Parathyroid adenoma (tissue), 2 donors: ENCODE measurements at regions not wholly inside any gene's neighbourhood (a gene's known extent, or its start where the extent isn't known, plus 50 kb on each side); places are given as distances from the start of the nearest gene placed in this dataset.
A peak's percentile ranks its signal among the peaks of the same experiment; 100 is the strongest.

Source experiments
- H2AFZ ChIP-seq: fragments of 300-600 bp; sonication (generic); one replicate; pipeline ENCODE4 v1.7.0; 2017; ENCODE audit warnings: antibody characterized with exemption, mild to moderate bottlenecking
- H3K27ac ChIP-seq: fragments of 300-600 bp; sonication (generic); one replicate; pipeline ENCODE4 v1.7.0; 2017
- H3K27me3 ChIP-seq: fragments of 300-600 bp; sonication (generic); one replicate; pipeline ENCODE4 v1.7.0; 2017; ENCODE audit warnings: low read length; ENCODE audit not compliant: control insufficient read depth, insufficient read depth
- H3K36me3 ChIP-seq: fragments of 300-600 bp; sonication (generic); one replicate; pipeline ENCODE4 v1.7.0; 2017; ENCODE audit warnings: low read length; ENCODE audit not compliant: control insufficient read depth, insufficient read depth
- H3K4me1 ChIP-seq: fragments of 300-600 bp; sonication (generic); one replicate; pipeline ENCODE4 v1.7.0; 2017; ENCODE audit warnings: control low read depth
- H3K4me2 ChIP-seq: fragments of 300-600 bp; sonication (generic); one replicate; pipeline ENCODE4 v1.7.0; 2017; ENCODE audit warnings: low read length
- H3K4me3 ChIP-seq: fragments of 300-600 bp; sonication (generic); one replicate; pipeline ENCODE4 v1.7.0; 2017; ENCODE audit warnings: low read depth, low read length
- H3K79me2 ChIP-seq: fragments of 300-600 bp; sonication (generic); one replicate; pipeline ENCODE4 v1.7.0; 2017; ENCODE audit warnings: control low read depth
- H3K9ac ChIP-seq: fragments of 300-600 bp; sonication (generic); one replicate; pipeline ENCODE4 v1.7.0; 2017; ENCODE audit warnings: mild to moderate bottlenecking
- H3K9me3 ChIP-seq: fragments of 300-600 bp; sonication (generic); one replicate; pipeline ENCODE4 v1.7.0; 2017; ENCODE audit warnings: low read length; ENCODE audit not compliant: control insufficient read depth
- TF ChIP-seq, protein P1 (sequence below): fragments of 300-600 bp; sonication (generic); IDR thresholded peaks from one replicate; pipeline ENCODE4 v1.7.0; 2017; ENCODE audit warnings: antibody characterized with exemption, mild to moderate bottlenecking
- donor health status: primary hyperparathyroidism.

DNA sequence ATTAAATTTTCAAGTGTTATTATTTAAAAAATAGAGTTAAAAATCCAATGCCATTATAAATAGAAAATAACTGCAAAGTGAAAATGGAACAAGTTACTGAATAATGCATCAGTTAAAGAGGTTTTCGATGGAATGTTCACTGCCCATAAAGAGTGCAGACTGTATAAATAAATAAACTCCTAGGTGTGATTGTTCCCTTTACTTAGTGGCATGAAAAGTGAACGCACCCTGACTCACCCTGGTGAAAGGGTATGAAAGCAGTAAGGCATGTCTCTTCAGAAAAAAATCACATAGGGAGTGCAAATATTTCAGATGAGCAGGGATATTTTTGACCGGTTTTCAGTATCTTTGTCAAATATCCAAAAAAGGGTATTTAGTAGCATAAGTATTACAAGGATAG is 387.8 kb downstream of the DCAF12L2 start:
- Histone ChIP-seq H3K79me2 (no peaks in the 10 kb centered on the region), H3K4me1 (peaks cover 2% of the 10 kb centered on the region), H3K36me3 (no peaks in the 10 kb centered on the region), H3K27ac (no peak overlapping the region), H3K27me3 (no peaks in the 10 kb centered on the region), H3K4me2 (no peak overlapping the region), H3K9ac (no peak overlapping the region), H3K4me3 (no peak overlapping the region), H3K9me3 (no peaks in the 10 kb centered on the region), H2AFZ (no peak overlapping the region)
- TF ChIP-seq, protein P1, sequence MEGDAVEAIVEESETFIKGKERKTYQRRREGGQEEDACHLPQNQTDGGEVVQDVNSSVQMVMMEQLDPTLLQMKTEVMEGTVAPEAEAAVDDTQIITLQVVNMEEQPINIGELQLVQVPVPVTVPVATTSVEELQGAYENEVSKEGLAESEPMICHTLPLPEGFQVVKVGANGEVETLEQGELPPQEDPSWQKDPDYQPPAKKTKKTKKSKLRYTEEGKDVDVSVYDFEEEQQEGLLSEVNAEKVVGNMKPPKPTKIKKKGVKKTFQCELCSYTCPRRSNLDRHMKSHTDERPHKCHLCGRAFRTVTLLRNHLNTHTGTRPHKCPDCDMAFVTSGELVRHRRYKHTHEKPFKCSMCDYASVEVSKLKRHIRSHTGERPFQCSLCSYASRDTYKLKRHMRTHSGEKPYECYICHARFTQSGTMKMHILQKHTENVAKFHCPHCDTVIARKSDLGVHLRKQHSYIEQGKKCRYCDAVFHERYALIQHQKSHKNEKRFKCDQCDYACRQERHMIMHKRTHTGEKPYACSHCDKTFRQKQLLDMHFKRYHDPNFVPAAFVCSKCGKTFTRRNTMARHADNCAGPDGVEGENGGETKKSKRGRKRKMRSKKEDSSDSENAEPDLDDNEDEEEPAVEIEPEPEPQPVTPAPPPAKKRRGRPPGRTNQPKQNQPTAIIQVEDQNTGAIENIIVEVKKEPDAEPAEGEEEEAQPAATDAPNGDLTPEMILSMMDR, result no peak

- TF ChIP-seq, protein P1, result no peak
- Histone ChIP-seq H3K27ac (no peak overlapping the region), H3K4me2 (no peak overlapping the region), H3K36me3 (no peaks in the 10 kb centered on the region), H3K79me2 (no peaks in the 10 kb centered on the region), H3K27me3 (no peaks in the 10 kb centered on the region), H3K4me3 (no peak overlapping the region), H3K4me1 (peaks cover 2% of the 10 kb centered on the region), H2AFZ (no peak overlapping the region), H3K9ac (no peak overlapping the region), H3K9me3 (no peaks in the 10 kb centered on the region)
These were observed 383.9 kb downstream of the DCAF12L2 start for GRCh38 chrX:125782184-125782583.

DNA sequence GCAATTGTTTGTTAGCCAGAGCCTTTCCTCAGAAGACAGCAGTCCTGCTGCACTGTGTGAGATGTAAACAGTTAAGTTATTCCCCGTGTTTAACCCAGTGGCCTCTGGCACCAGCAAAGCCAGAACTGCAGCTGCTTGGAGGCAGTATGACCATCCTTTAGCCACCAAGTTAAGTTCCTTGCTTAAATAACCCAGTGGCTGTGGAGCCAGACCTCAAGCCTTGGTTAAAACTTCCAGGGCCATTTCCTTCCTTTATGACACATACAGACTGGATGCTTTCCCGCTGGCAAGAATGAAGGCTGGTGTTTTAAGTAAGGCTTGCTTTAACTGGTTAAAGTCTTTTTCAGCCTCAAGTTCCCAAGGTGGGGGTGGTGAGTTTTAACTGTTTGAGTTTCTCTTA is 379.8 kb downstream of the DCAF12L2 start:
- Histone ChIP-seq H3K4me3 (no peak overlapping the region), H2AFZ (peak overlapping the region; percentile 33), H3K36me3 (no peaks in the 10 kb centered on the region), H3K9me3 (no peaks in the 10 kb centered on the region), H3K27ac (no peak overlapping the region), H3K79me2 (no peaks in the 10 kb centered on the region), H3K27me3 (no peaks in the 10 kb centered on the region), H3K4me1 (peaks cover 2% of the 10 kb centered on the region), H3K9ac (no peak overlapping the region), H3K4me2 (no peak overlapping the region)
- TF ChIP-seq, protein P1, result no peak

- Histone ChIP-seq H3K36me3 (no peaks in the 10 kb centered on the region), H3K4me2 (no peak overlapping the region), H2AFZ (no peak overlapping the region), H3K27me3 (no peaks in the 10 kb centered on the region), H3K9me3 (no peaks in the 10 kb centered on the region), H3K4me3 (no peak overlapping the region), H3K27ac (no peak overlapping the region), H3K9ac (no peak overlapping the region), H3K79me2 (no peaks in the 10 kb centered on the region), H3K4me1 (no peaks in the 10 kb centered on the region)
- TF ChIP-seq, protein P1, result no peak
These were observed 374.3 kb downstream of the DCAF12L2 start for GRCh38 chrX:125791787-125792186.

DNA sequence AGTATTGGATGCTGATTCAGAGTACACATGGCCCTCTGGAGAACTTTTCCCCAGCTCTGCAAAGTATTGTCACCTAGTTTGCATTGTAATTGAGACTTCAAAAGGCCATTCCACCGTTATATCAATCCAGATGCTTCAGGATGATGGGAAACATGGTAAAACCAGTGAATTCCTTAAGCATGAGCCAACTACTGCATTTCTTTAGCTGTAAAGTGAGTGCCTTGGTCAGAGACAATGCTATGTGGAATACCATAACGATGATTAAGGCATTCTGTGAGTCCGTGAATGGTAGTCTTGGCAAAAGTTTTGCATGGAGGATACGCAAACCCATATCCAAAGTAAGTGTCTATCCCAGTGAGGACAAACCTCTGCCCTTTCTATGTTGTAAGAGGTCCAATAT is 355.2 kb downstream of the DCAF12L2 start:
- no peaks in the 10 kb centered on the region for H3K4me1 ChIP-seq
- no peak overlapping the region for H3K4me2 ChIP-seq
- no peak overlapping the region for H3K27ac ChIP-seq
- H2AFZ ChIP-seq, result no peak overlapping the region
- no peaks in the 10 kb centered on the region for H3K79me2 ChIP-seq
- TF ChIP-seq, protein P1, result no peak
- H3K36me3 ChIP-seq, result no peaks in the 10 kb centered on the region
- no peak overlapping the region for H3K9ac ChIP-seq
- no peaks in the 10 kb centered on the region for H3K9me3 ChIP-seq
- no peaks in the 10 kb centered on the region for H3K27me3 ChIP-seq
- no peak overlapping the region for H3K4me3 ChIP-seq
